GM12873 (cell line): ENCODE measurements at regions not wholly inside any gene's neighbourhood (a gene's known extent, or its start where the extent isn't known, plus 50 kb on each side); places are given as distances from the start of the nearest gene placed in this dataset.

Source experiments
- TF ChIP-seq, protein P1 (sequence below): IDR thresholded peaks from 2 replicates; pipeline ENCODE4 v1.5.1; 2012; ENCODE audit warnings: low read depth, mild to moderate bottlenecking, moderate library complexity, low read length, control low read depth; ENCODE audit not compliant: insufficient read depth; ENCODE audit errors: missing control alignments

DNA sequence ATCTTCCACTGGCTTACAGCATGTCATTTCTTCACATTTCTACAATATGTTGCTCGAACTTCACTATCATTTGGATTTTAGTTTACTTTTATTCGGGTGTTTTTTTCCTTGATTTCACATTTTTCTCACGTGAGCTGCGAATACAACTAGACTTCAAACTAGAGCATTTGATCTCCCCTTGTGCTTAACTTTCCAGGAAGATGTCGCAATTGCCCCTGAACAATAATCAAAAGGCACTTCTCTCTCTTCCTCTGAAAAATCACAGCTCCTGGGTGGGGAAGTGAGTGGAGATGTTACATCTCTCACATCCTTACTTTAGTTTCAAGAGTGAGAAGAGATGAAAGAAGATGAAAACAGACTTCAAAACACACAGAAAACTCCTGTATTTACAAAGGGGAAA is 587.9 kb downstream of the TBL1XR1 start:
- TF ChIP-seq, protein P1, sequence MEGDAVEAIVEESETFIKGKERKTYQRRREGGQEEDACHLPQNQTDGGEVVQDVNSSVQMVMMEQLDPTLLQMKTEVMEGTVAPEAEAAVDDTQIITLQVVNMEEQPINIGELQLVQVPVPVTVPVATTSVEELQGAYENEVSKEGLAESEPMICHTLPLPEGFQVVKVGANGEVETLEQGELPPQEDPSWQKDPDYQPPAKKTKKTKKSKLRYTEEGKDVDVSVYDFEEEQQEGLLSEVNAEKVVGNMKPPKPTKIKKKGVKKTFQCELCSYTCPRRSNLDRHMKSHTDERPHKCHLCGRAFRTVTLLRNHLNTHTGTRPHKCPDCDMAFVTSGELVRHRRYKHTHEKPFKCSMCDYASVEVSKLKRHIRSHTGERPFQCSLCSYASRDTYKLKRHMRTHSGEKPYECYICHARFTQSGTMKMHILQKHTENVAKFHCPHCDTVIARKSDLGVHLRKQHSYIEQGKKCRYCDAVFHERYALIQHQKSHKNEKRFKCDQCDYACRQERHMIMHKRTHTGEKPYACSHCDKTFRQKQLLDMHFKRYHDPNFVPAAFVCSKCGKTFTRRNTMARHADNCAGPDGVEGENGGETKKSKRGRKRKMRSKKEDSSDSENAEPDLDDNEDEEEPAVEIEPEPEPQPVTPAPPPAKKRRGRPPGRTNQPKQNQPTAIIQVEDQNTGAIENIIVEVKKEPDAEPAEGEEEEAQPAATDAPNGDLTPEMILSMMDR = no peak

DNA sequence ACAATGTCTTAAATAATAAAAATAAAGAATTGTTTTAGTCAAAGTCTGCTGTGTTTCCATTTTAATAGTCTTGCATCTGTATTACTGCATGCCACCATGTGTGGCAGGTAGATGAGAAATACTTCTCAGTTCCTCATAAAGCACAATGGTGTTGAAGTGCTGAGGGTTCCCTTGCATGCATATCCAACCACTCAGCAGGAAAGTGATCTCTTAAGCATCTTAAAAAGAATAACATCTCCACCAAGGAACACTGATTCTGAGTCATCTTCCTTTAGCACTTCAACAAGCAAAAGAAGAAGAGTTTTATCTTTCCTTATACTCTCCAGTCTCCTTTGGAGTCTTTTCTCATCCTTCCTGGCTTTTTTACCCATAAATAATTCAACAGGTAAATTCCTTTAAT is 602.0 kb downstream of the TBL1XR1 start:
- TF ChIP-seq, protein P1 = no peak

DNA sequence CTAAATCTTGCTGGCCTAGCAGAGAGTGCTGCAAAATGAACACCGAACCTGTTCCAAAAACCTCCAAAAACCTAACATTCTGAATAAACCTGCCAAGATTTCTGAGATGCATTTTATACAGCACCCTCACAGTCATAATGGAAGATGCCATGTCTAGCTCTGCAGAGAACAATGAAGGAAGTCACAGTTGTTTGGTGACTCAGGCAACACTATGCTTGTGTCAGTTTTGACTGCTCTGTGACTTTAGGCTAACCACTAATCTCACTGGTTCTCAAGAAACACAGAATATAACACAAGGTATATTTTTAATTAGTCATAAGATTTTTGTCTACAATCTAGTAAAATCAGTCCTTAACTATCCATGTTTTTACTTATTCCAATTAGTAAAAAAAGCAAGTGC is 606.6 kb downstream of the TBL1XR1 start:
- TF ChIP-seq, protein P1 = no peak

DNA sequence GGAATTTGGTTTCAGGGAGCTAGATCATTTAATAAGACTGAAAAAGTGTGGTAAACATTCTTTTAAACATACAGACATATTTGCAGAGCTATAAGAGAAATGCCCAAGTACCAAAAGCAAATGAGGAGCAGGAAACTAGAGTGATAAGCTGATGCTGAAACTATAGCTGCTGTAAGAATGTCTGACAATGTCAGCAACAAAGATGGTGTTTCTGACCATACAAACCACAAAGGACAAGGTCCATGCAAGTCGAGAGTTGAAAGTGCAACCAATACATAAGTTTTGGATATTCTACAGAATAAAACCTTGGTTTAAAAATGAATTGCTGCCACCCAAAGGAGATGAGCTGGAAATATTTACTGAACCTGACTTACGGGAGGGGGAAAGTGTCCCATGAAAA is 610.2 kb downstream of the TBL1XR1 start:
- TF ChIP-seq, protein P1 = no peak

DNA sequence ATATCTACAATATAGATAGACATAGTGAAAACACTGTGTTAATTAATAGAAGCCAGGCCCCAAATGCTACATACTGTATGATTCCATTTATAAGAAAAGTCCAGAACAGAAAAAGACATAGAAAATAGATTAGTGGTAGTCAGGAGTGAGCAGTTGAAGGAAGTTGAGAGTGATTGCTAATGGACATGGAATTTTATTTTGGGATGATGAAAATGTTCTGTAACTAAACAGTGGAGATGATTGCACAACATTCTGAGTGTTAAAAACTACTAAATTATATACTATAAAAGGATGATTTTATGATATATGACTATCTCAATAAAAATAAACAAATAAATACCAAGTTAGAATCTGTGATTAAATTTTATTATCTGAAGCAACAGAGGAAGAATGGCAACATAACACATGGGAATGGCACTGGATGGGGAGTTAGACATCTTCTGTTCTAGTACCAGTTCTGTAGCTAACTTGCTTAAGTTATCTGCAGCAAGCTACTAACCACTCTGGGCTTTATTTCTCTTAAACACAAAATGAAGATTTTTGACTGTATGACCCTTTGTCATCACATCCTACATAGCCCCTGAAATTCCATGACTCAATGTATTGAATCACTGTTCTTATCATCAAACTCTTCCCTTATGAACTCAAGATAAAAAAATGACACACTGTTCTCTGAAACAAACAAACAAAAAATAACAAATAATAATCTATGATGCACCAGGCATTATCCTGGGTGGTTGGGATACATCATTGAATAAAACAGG is 612.7 kb downstream of the TBL1XR1 start:
- TF ChIP-seq, protein P1 = no peak

DNA sequence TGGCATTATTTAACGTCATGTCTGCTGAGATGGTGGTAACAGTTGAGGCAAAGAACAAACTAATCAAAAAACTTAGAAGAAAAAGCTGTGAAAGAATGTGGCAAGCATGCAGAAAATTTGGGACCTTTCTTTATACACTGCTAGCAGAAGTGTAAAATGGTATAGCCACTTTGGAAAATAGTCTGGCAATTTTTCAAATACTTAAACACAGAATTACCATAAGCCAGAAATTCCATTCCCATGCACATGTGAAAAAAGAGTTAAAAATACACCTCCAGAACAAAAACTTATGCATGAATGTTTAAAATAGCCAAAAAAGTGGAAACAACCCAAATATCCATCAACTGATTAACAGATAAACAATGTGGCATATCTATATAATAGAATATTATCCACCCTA is 613.3 kb downstream of the TBL1XR1 start:
- TF ChIP-seq, protein P1 = no peak

DNA sequence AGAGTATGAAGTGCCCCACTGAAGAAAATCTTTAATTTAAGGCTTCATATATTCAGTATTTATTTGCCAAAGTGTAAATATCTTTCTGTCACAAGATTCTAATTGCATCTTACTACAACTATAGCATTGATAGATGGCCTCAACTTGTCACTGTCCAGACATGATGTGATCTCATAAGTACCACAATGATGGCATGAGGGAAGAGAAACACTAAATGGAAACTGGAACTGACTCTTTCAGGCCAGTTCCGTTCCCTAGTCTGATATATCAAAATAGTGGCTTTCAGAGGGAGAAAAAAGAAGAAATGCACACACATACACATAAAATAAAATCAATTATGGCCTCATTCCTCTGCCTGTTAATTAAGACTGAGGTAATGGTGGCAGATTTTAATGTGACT is 615.7 kb downstream of the TBL1XR1 start:
- TF ChIP-seq, protein P1 = no peak

DNA sequence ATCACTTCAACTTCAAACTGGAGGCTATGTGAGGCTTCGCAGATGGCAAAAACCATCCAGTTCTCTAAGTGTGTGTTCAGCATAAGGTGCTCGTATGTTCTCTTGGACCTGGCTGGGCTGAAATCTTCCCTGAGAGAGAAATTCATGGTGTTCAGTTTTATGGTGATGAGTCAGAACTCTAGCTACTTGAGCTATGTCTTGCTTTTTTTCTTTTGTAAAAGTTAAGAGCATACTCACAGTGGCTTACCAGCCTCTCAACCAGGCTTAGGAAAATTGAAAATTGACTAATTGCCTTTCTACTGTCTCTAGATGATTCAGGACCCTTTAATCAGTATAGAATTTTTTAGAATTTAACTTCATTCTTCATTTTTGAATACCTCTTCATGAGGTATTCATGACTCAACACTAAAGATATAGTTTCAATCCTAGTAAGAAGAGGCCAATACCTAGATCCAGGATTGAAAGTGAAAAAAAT is 617.5 kb downstream of the TBL1XR1 start:
- TF ChIP-seq, protein P1 = no peak
